Stimulated activated CD4-positive, alpha-beta T cell treated with anti-CD3 and anti-CD28 coated beads, TNF-alpha, amount 100 ng/mL, for 4 hours (primary cell): ENCODE measurements at regions not wholly inside any gene's neighbourhood (a gene's known extent, or its start where the extent isn't known, plus 50 kb on each side); places are given as distances from the start of the nearest gene placed in this dataset.

Source experiments
- DNase-seq, 3 experiments: peaks; one replicate each; pipeline ENCODE4 v3.0.0-alpha.2; 2020; ENCODE audit warnings: low read depth in 3 of 3

DNA sequence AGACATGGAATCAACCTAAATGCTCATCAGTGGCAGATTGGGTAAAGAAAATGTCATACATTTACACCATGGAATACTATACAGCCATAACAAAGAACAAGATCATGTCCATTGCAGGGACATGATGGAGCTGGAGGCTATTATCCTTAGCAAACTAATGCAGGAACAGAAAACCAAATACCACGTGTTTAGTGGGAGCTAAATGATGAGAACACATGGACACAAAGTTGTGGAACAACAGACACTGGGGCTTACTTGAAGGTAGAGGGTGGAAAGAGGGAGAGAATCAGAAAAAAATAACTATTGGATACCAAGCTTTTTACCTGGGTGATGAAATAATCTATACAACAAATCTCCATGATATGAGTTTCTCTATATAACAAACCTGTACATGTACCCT lies 701.3 kb downstream of the TBC1D32 start:
- no peak for DNase-seq

GRCh38 chr6:120627612-120628011 lies 706.7 kb downstream of the TBC1D32 start:
- no peak for DNase-seq

GRCh38 chr6:120622127-120622631 lies 712.1 kb downstream of the TBC1D32 start:
- DNase-seq: no peak

- DNase-seq: no peak
Measured at GRCh38 chr6:120620900-120621299, 713.4 kb downstream of the TBC1D32 start.

DNA sequence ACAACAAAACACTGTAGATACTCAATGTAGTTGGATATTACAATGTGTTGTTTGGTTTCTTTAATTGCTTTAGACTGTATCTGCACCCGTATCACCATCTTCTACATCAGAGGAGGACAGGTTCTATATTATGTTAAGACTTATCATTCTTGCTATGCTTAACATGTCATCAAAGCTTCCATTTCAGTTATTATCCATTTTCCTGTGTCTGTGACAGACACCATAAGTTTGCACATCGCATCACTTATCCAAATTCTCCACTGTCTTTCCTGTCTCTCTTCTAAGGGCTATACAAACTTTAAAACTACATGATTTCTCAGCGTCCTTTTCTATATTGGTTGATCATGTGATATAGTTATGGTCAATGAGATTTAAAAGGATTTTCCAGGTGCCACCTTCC lies 719.0 kb downstream of the TBC1D32 start:
- DNase-seq: no peak

DNA sequence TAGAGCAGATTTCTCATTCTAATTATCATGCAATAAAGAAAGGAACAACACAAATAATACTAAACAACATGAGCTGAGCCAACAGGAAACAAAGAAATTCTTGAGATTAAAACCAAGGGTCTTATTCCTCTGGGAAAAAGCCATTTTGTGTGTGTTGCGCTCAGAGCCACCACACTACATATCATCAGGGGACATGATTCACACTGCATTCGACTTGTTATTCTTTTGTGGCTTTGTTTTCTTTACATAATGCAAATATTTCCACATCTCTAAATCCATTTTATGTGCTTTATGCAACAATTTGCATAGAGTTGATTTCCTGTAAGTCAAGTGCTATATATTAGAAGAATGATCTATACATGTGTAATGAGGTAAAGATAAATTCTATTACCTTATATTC lies 719.6 kb downstream of the TBC1D32 start:
- no peak for DNase-seq

- DNase-seq: no peak
Measured at GRCh38 chr6:120608826-120609225, 725.5 kb downstream of the TBC1D32 start.

DNA sequence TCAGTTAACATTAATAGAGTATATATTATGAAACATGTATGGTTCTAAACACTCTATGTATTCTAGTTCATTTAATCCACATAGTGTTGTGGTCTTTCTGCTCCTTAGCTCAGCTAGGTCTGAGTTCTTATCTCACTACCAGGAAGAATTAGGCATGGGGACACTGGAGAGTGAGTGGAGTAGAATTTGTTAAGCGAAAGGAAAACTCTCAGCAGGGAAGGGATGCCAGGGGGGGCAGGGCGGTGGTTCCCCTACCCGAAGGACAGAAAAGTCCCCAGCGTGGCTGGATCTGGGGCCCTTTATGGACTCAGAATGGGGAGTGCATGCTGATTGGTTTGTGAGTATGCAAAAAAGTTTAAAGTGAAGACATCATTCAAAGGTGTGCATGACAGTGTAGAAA lies 727.5 kb downstream of the TBC1D32 start:
- no peak for DNase-seq

GRCh38 chr6:120604510-120604909 lies 729.8 kb downstream of the TBC1D32 start:
- no peak for DNase-seq

DNA sequence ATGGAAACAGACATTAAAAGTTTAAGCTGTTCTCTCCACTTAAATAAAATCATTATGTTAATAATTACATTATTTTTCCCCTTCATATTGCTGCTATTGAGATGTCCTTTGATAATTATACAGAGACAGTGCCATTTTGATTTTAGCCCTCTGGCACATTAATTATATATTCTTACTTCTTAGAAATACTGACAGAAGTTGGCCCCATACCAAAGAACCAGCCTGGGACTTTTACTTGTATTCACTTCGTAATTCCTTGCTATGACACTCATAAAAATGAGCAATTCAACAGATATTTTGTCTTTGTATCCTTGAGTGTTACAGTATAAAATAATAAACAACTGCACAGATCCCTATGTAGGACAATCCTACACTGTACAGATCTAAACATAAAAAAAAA lies 743.7 kb downstream of the TBC1D32 start:
- DNase-seq: no peak

GRCh38 chr6:120588424-120588823 lies 745.9 kb downstream of the TBC1D32 start:
- DNase-seq: no peak

DNA sequence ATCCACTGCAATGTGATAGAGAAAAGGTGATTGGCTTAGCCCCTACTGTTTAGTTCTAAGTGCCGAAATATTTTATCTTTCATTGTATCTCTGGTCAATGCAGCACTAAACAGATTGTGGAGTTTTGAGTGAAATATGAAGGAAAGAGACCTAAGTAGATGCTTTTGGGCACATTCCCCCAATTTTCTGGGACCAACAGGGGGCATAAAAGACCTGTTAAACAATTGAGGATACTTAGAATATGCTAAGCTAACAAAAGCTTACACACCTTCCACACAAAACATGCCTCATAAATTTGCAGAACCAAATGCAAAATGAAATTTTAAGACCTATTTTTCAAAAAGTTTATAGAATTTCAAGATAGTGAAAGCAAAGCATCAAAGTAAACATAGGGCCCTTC lies 746.9 kb downstream of the TBC1D32 start:
- no peak for DNase-seq

DNA sequence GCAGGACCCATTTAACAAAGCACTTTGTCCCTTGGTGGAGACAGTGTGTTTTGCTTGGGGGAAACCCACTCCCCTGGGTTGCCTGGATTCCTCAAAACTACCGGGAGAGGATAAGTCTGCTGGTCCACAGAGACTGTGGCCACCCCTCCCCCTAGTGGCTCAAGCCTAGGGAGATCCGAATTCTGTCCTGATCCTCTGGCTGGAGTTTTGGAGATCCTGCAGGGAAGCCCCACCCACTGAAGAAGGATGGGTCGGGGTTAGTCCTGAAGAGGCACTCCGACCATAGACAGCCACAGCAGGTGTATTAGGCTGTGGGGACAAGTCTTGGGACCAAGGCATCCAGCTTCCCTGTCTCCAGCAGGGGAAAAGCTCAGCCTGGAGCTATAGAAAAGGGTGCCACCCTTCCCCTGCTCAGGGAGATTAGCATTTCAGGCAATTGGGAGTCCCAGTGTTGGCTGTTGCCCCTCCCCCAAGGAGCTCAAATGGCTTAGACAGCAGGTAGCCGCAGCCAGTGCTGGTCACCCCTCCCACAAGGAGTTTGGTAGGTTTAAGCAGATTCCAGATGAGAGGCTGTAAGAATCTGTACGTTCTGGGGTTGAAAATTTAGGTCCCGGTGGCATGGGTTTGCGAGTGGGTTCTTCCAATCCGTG lies 750.0 kb downstream of the TBC1D32 start:
- DNase-seq: no peak

DNA sequence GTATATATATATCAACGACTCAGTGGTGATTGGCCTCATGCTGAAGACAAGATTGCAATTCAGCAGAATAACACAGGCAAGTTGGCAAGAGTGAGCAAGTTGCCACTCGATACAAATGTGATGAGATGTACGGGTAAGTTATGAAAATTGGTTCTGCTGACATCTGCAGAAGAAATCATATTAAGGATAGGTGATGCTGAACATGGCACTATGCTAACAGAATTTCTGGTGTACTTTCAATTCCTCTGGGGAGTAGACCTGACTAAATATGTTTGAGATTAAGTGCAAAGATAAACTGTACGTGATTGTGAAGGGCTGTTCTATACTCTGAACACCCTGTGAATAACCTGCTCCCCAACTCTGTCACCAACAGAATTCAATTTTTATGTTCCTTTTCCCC lies 758.2 kb downstream of the TBC1D32 start:
- no peak for DNase-seq

DNA sequence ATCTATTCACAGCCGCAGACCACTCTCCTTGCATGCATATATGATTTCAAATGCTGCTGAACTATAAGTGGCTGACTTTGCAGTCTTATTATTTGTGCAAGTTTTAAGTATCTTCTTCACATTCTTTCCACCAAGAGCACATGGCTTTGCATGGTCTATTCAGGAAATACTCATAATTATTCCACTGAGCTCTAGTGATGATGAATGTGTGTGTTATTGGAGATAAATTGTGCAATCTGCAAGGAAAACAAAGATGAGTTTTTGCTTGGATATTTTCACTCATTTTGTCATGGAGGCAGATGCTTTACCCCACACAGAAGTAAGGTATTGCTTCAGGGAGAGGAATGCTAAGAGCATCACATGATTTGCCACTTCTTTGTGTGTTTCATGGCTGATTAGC lies 764.6 kb downstream of the TBC1D32 start:
- DNase-seq: no peak

- no peak for DNase-seq
Measured at GRCh38 chr6:120564779-120565178, 769.5 kb downstream of the TBC1D32 start.

GRCh38 chr6:120558294-120558693 lies 776.0 kb downstream of the TBC1D32 start:
- DNase-seq: no peak

DNA sequence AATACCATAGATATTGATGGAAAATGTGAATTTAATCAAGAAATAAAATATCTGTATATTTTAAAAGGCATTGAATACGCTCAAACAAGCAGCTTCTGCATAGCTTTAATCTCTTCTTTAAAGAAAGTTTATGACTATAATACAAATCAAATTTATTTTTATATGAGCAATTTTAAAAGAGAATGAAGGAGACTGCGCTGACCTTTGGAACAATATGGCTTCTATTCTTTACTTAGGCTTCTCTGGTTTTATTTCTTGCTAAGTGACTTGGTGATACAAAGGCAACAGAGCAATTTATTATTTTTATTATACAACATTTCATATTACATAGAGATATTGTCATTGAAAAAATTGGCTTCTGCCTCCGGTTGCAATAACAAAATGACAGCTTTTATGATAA lies 776.7 kb downstream of the TBC1D32 start:
- DNase-seq: no peak

DNA sequence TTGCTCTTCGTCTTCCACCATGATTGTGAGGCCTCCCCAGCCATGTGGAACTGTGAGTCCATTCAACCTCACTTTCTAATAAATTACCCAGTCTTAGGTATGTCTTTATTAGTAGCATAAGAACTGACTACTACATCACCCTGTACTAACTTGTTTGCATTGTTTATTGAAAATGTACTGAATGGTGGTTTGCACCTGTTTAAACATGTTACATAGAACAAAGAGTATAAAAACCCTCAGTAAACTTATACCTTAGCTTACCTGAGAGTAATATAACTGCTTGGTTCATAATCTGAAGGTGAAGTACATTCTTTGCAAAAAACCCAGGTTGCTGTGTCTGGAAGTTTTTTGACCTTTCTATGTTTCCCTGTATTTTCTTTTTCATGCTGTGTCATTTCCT lies 777.8 kb downstream of the TBC1D32 start:
- DNase-seq: no peak

GRCh38 chr6:120553353-120553752 lies 780.9 kb downstream of the TBC1D32 start:
- DNase-seq: no peak

- no peak for DNase-seq
Measured at GRCh38 chr6:120545353-120545752, 788.9 kb downstream of the TBC1D32 start.

DNA sequence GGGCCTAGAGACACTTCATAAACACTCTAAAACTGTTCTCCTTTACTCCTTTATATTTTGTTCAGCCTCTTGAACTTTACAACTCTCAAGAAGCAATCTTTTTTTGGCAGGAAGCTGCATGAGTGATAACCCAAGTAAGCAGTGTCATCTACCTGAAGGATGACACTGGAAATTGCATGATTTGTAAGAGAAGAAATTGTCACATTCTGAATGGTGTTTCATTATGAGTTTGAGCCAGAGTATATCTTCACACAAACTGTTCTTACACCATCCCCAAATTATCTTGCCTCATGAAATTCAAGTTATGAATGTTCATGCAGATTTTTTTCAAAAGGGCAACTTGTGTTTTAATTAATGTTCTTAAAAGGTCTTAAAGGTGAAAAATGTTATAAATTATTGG lies 799.3 kb downstream of the TBC1D32 start:
- no peak for DNase-seq

DNA sequence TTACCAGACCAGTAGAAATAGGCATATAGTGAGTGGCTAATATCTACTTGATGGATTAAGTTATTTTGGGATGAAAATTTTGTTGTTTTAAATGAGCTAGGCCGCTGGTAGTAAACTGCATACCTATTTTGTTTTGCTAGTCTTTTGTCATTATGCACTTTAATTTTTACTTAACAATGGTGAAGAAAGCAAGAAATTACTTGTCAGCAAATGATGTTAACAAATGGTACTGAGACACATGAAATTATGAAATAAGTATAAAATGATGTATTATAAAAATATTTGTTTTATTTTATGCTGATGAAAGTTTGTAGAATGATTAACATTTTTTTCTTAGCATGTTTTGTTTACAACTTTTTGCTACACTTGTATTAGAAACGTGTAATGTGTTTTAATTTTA lies 807.7 kb downstream of the TBC1D32 start:
- DNase-seq: no peak

- no peak for DNase-seq
Measured at GRCh38 chr6:120514544-120514943, 819.7 kb downstream of the TBC1D32 start.
